ENCODE measurements at regions not wholly inside any gene's neighbourhood (a gene's known extent, or its start where the extent isn't known, plus 50 kb on each side); places are given as distances from the start of the nearest gene placed in this dataset.

DNA sequence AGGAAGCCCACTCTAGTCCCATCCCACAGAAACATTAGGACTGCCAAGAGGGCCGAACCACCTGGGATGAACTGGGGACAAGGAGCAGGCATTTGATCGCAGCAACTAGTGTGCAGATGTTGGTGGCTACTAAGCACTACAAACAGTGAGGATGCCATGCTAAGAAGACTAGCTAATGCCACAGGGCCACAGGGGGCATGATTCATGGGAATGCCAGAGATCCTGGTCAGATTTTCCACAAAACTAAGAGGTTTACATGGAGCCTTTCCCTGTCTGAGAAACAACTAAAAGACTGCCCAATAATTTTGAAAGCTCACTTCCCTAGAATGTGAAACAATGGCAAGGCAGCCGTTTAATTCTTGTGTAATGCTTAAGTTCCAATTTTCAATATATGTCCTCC is 375.9 kb upstream of the PTCHD4 start:
- no peaks in the 10 kb centered on the region for H3K36me3 Mint-ChIP-seq (ENCODE audit: insufficient read depth, unreplicated experiment)
- DNase-seq (ENCODE audit: unreplicated experiment) = no peak
- no peaks in the 10 kb centered on the region for H3K9me3 Mint-ChIP-seq (ENCODE audit: unreplicated experiment)
- no peaks in the 10 kb centered on the region for H3K27me3 Mint-ChIP-seq (ENCODE audit: insufficient read depth, unreplicated experiment)
- intact Hi-C loops (cut with micrococcal nuclease) = loop anchor here (10.0 kb wide), 1 partner anchor 928 kb away; no protein-coding TSS in a partner anchor
- CTCF ChIA-PET = no interaction called here
- no peak overlapping the region for H3K4me3 Mint-ChIP-seq (ENCODE audit: unreplicated experiment)
- no TSS peak for BruUV-seq (replicated peaks)
- POLR2A ChIA-PET = no interaction called here
- TF ChIP-seq, protein P1, sequence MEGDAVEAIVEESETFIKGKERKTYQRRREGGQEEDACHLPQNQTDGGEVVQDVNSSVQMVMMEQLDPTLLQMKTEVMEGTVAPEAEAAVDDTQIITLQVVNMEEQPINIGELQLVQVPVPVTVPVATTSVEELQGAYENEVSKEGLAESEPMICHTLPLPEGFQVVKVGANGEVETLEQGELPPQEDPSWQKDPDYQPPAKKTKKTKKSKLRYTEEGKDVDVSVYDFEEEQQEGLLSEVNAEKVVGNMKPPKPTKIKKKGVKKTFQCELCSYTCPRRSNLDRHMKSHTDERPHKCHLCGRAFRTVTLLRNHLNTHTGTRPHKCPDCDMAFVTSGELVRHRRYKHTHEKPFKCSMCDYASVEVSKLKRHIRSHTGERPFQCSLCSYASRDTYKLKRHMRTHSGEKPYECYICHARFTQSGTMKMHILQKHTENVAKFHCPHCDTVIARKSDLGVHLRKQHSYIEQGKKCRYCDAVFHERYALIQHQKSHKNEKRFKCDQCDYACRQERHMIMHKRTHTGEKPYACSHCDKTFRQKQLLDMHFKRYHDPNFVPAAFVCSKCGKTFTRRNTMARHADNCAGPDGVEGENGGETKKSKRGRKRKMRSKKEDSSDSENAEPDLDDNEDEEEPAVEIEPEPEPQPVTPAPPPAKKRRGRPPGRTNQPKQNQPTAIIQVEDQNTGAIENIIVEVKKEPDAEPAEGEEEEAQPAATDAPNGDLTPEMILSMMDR (IDR thresholded peaks at IDR 0.05; ENCODE audit: unreplicated experiment) = no peak
- H3K27ac Mint-ChIP-seq (ENCODE audit: low read depth, unreplicated experiment) = no peak overlapping the region
- no peaks in the 10 kb centered on the region for H3K4me1 Mint-ChIP-seq (ENCODE audit: insufficient read depth, unreplicated experiment)

DNA sequence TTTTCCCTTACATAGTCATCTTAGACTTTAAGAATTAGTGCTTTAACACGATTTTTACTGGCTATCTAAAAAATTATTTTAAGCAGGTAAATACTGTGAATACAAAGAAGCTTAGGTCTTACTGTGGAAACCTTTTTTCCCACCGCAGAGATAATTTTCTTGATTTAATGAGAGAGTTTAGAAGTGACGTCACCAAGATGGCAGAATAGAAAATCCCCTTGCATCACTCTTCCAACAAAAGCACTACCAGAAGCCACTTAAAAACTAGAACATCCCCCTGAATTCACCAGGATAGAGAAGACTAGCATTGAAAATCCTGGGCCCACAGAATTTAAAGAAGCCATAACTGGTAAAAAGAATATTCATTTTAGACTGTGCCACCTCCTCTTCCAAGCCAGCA is 375.4 kb upstream of the PTCHD4 start:
- H3K27ac Mint-ChIP-seq (ENCODE audit: low read depth, unreplicated experiment) = no peak overlapping the region
- ChIA-PET POLR2A (no interaction called here), CTCF (no interaction called here)
- H3K9me3 Mint-ChIP-seq (ENCODE audit: unreplicated experiment) = no peaks in the 10 kb centered on the region
- H3K4me3 Mint-ChIP-seq (ENCODE audit: unreplicated experiment) = no peak overlapping the region
- no peaks in the 10 kb centered on the region for H3K4me1 Mint-ChIP-seq (ENCODE audit: insufficient read depth, unreplicated experiment)
- no peaks in the 10 kb centered on the region for H3K27me3 Mint-ChIP-seq (ENCODE audit: insufficient read depth, unreplicated experiment)
- no peaks in the 10 kb centered on the region for H3K36me3 Mint-ChIP-seq (ENCODE audit: insufficient read depth, unreplicated experiment)
- TF ChIP-seq, protein P1 (IDR thresholded peaks at IDR 0.05; ENCODE audit: unreplicated experiment) = no peak
- intact Hi-C loops (cut with micrococcal nuclease) = loop anchor here (10.0 kb wide), 1 partner anchor 928 kb away; no protein-coding TSS in a partner anchor
- no peak for DNase-seq (ENCODE audit: unreplicated experiment)
- BruUV-seq (replicated peaks) = no TSS peak

DNA sequence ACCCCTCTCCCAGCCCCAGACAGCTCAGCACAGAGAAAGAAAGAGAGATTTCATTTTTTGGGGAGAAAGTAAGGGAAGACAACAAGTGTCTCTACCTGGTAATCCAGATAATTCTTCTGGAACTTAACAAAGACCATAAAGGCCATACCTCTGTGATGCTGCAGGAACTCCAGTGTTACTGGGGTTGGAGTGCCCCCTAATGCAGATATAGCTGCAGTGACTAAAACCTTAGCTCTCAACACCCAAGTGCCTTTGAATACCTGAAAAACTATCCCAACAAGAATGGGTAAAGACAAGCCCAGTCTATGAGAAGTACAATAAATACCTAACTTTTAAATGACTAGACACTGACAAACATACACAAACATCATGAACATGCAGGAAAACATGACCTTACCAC is 365.3 kb upstream of the PTCHD4 start:
- H3K9me3 Mint-ChIP-seq (ENCODE audit: unreplicated experiment) = no peaks in the 10 kb centered on the region
- POLR2A ChIA-PET = interaction anchor here (0.6 kb wide), 1 partner anchor 935 kb away, joined by 3 read pairs; no protein-coding TSS in a partner anchor
- no peaks in the 10 kb centered on the region for H3K4me1 Mint-ChIP-seq (ENCODE audit: insufficient read depth, unreplicated experiment)
- H3K4me3 Mint-ChIP-seq (ENCODE audit: unreplicated experiment) = no peak overlapping the region
- DNase-seq (ENCODE audit: unreplicated experiment) = peak; percentile 38
- BruUV-seq (replicated peaks) = no TSS peak
- intact Hi-C loops (cut with micrococcal nuclease) = loop anchor here (1.0 kb wide), 2 partner anchors 389 to 688 kb away; no protein-coding TSS in a partner anchor
- CTCF ChIA-PET = interaction anchor here (0.6 to 0.7 kb wide), 3 partner anchors 378 to 687 kb away, joined by 3 read pairs; no protein-coding TSS in a partner anchor
- no peak overlapping the region for H3K27ac Mint-ChIP-seq (ENCODE audit: low read depth, unreplicated experiment)
- no peaks in the 10 kb centered on the region for H3K27me3 Mint-ChIP-seq (ENCODE audit: insufficient read depth, unreplicated experiment)
- no peaks in the 10 kb centered on the region for H3K36me3 Mint-ChIP-seq (ENCODE audit: insufficient read depth, unreplicated experiment)
- TF ChIP-seq, protein P1 (IDR thresholded peaks at IDR 0.05; ENCODE audit: unreplicated experiment) = peak; percentile 27

DNA sequence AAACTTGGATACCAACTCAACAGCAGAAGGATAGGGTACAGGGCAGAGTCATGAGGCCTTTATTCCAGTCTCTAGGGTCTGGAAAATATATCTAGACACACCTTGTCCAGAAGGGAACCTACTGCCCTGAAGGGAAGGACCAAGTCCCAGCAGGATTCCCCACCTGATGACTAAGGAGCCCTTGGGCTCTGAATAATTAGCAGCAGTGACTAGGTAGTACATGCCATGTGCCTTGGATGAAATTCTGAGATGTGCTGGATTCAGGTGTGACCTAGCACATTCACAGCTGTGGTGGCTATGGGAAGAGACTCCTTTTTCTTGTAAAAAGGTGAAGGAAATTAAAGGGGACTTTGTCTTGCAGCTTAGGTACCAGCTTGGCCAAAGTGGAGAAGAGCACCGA is 364.3 kb upstream of the PTCHD4 start:
- no TSS peak for BruUV-seq (replicated peaks)
- Mint-ChIP-seq H3K36me3 (ENCODE audit: insufficient read depth, unreplicated experiment) (no peaks in the 10 kb centered on the region), H3K27me3 (ENCODE audit: insufficient read depth, unreplicated experiment) (no peaks in the 10 kb centered on the region), H3K4me3 (ENCODE audit: unreplicated experiment) (no peak overlapping the region), H3K9me3 (ENCODE audit: unreplicated experiment) (no peaks in the 10 kb centered on the region), H3K4me1 (ENCODE audit: insufficient read depth, unreplicated experiment) (no peaks in the 10 kb centered on the region), H3K27ac (ENCODE audit: low read depth, unreplicated experiment) (no peak overlapping the region)
- intact Hi-C loops (cut with micrococcal nuclease) = no loop called here
- peak; percentile 5 for DNase-seq (ENCODE audit: unreplicated experiment)
- POLR2A ChIA-PET = no interaction called here
- CTCF ChIA-PET = no interaction called here
- TF ChIP-seq, protein P1 (IDR thresholded peaks at IDR 0.05; ENCODE audit: unreplicated experiment) = no peak

Data from MCF 10A (cell line).